IgD-negative memory B cell (primary cell): ENCODE measurements at regions not wholly inside any gene's neighbourhood (a gene's known extent, or its start where the extent isn't known, plus 50 kb on each side); places are given as distances from the start of the nearest gene placed in this dataset.

ENCODE experiments used
- H3K27ac Mint-ChIP-seq, 3 donors: one replicate each; pipeline ENCODE4 v1.8.0; 2020 to 2022; ENCODE audit warnings: mild to moderate bottlenecking in 3 of 3, mixed read lengths in 3 of 3, moderate library complexity in 1 of 3
- H3K27me3 Mint-ChIP-seq: one replicate; pipeline ENCODE4 v1.8.0; 2021; ENCODE audit warnings: mixed read lengths
- H3K36me3 Mint-ChIP-seq: one replicate; pipeline ENCODE4 v1.8.0; 2020; ENCODE audit warnings: mild to moderate bottlenecking, mixed read lengths
- H3K4me1 Mint-ChIP-seq, 3 donors: one replicate each; pipeline ENCODE4 v1.8.0; 2020 to 2022; ENCODE audit warnings: mixed read lengths in 3 of 3, mild to moderate bottlenecking in 1 of 3
- H3K4me3 Mint-ChIP-seq, 4 donors: one replicate each; pipeline ENCODE4 v1.8.0; 2020 to 2022; ENCODE audit warnings: mild to moderate bottlenecking in 4 of 4, mixed read lengths in 4 of 4, moderate library complexity in 3 of 4
- H3K9me3 Mint-ChIP-seq, 3 donors: one replicate each; pipeline ENCODE4 v1.8.0; 2020 to 2021; ENCODE audit warnings: mixed read lengths in 3 of 3, mild to moderate bottlenecking in 1 of 3

- H3K27ac Mint-ChIP-seq = no peak overlapping the region
- peaks cover 23% of the 10 kb centered on the region for H3K27me3 Mint-ChIP-seq
- peaks cover 2% of the 10 kb centered on the region for H3K36me3 Mint-ChIP-seq
- peaks cover 2 to 21% (median 18%) of the 10 kb centered on the region in 3 donors for H3K9me3 Mint-ChIP-seq
- H3K4me1 Mint-ChIP-seq = no peaks in the 10 kb centered on the region
- H3K4me3 Mint-ChIP-seq = peak overlapping the region in 1 of 4 donors; percentile 44
Measured at GRCh38 chr1:29382851-29383745, 146.8 kb downstream of the PTPRU start.

GRCh38 chr1:29381426-29381825, 145.1 kb downstream of the PTPRU start:
- Mint-ChIP-seq H3K9me3 (peaks cover 6 to 25% (median 21%) of the 10 kb centered on the region in 3 donors), H3K27ac (no peak overlapping the region), H3K27me3 (peaks cover 23% of the 10 kb centered on the region), H3K4me1 (no peaks in the 10 kb centered on the region), H3K4me3 (no peak overlapping the region), H3K36me3 (peaks cover 2% of the 10 kb centered on the region)

- Mint-ChIP-seq H3K9me3 (peaks cover 11 to 27% (median 26%) of the 10 kb centered on the region in 3 donors), H3K4me3 (no peak overlapping the region), H3K27me3 (peaks cover 23% of the 10 kb centered on the region), H3K27ac (no peak overlapping the region), H3K36me3 (peaks cover 2% of the 10 kb centered on the region), H3K4me1 (no peaks in the 10 kb centered on the region)
Measured at GRCh38 chr1:29380532-29380931, 144.2 kb downstream of the PTPRU start.

- Mint-ChIP-seq H3K4me1 (no peaks in the 10 kb centered on the region), H3K9me3 (peaks cover 18 to 36% (median 29%) of the 10 kb centered on the region in 3 donors), H3K36me3 (peaks cover 2% of the 10 kb centered on the region)
Measured at GRCh38 chr1:29379443-29380073, 143.2 kb downstream of the PTPRU start.

More at GRCh38 chr1:29379443-29380073, 143.2 kb downstream of the PTPRU start:
- no peak overlapping the region for H3K4me3 Mint-ChIP-seq
- no peak overlapping the region for H3K27ac Mint-ChIP-seq
- H3K27me3 Mint-ChIP-seq = peaks cover 20% of the 10 kb centered on the region
